ENCODE measurements at regions not wholly inside any gene's neighbourhood (a gene's known extent, or its start where the extent isn't known, plus 50 kb on each side); places are given as distances from the start of the nearest gene placed in this dataset.

DNA sequence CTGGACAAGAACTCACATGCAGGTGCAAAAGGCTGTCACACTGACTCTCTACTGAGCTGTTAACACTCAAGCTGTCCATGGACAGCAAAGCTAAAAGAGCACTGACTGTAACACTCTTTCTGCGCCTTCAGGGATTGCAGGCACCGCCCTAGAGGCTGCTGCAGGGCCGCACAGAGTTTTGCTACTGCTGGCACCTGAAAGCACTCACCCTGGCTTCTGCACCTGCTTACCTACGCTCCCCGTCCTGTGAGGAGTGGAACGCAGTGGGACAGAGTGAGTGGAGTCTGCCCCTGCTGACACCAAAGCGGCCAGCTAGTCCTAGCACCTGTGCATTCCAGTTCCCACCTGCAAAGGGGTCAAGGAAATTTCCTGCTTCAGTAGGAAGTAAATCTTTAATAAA is 941.3 kb downstream of the DIPK2A start:
- TF ChIP-seq ZNF274 (IDR thresholded peaks at IDR 0.05; ENCODE audit: low read depth, low read length) = no peak
- TF ChIP-seq YY1 (IDR thresholded peaks at IDR 0.05; ENCODE audit: insufficient read depth, insufficient read length) = no peak
- TF ChIP-seq SUZ12 (IDR thresholded peaks at IDR 0.05; ENCODE audit: extremely low read depth, insufficient read depth, insufficient read length) = no peak

Measured in NT2/D1 (cell line).